Neural cell (in vitro differentiated cells): ENCODE measurements at regions not wholly inside any gene's neighbourhood (a gene's known extent, or its start where the extent isn't known, plus 50 kb on each side); places are given as distances from the start of the nearest gene placed in this dataset.

ENCODE experiments used
- H2AFZ ChIP-seq: fragments of 200-600, 300-800 bp; sonication (generic), shearing (Covaris generic); 2 replicates; pipeline ENCODE4 v1.6.0; 2014; ENCODE audit warnings: low read depth, mild to moderate bottlenecking, antibody characterized with exemption, low read length, moderate library complexity
- H3F3A ChIP-seq: fragments of 200-600 bp; shearing (Covaris generic); 2 replicates; pipeline ENCODE4 v1.6.1; 2016; ENCODE audit warnings: mild to moderate bottlenecking, moderate library complexity, mixed read lengths, antibody characterized with exemption, low read length; ENCODE audit not compliant: insufficient read depth, poor library complexity, severe bottlenecking
- H3K27ac ChIP-seq: fragments of 200-600, 300-800 bp; sonication (generic), shearing (Covaris generic); 2 replicates; pipeline ENCODE4 v1.5.1; 2014; ENCODE audit warnings: mild to moderate bottlenecking, low read length, moderate library complexity
- H3K27me3 ChIP-seq: fragments of 300-800, 200-600 bp; sonication (generic), shearing (Covaris generic); 2 replicates; pipeline ENCODE4 v1.6.0; 2014; ENCODE audit warnings: mild to moderate bottlenecking, low read depth, low read length, moderate library complexity; ENCODE audit not compliant: insufficient read depth
- H3K36me3 ChIP-seq: fragments of 300-800, 200-600 bp; sonication (generic), shearing (Covaris generic); 2 replicates; pipeline ENCODE4 v1.5.1; 2014; ENCODE audit warnings: mild to moderate bottlenecking, antibody characterized with exemption, low read length, moderate library complexity; ENCODE audit not compliant: insufficient read depth
- H3K4me2 ChIP-seq: fragments of 300-800, 200-600 bp; sonication (generic), shearing (Covaris generic); 2 replicates; pipeline ENCODE4 v1.6.0; 2014; ENCODE audit warnings: mild to moderate bottlenecking, low read length
- H3K4me3 ChIP-seq: fragments of 300-800, 200-600 bp; sonication (generic), shearing (Covaris generic); 2 replicates; pipeline ENCODE4 v1.5.1; 2014; ENCODE audit warnings: mild to moderate bottlenecking, low read length, moderate library complexity
- H3K79me2 ChIP-seq: fragments of 200-600 bp; shearing (Covaris generic); replicated peaks from 2 replicates; pipeline ENCODE4 v1.6.0; 2014; ENCODE audit warnings: mild to moderate bottlenecking, low read length, moderate library complexity; ENCODE audit not compliant: insufficient read depth
- H3K9ac ChIP-seq: fragments of 300-800, 200-600 bp; sonication (generic), shearing (Covaris generic); 2 replicates; pipeline ENCODE4 v1.6.1; 2016; ENCODE audit warnings: mild to moderate bottlenecking, low read length, mixed read lengths
- H3K9me2 ChIP-seq: fragments of 200-600 bp; shearing (Covaris generic); 2 replicates; pipeline ENCODE4 v1.6.1; 2016; ENCODE audit warnings: mild to moderate bottlenecking, low read length, mixed read lengths; ENCODE audit not compliant: insufficient read depth
- H3K9me3 ChIP-seq: fragments of 200-600, 300-800 bp; sonication (generic), shearing (Covaris generic); 2 replicates; pipeline ENCODE4 v1.6.1; 2016; ENCODE audit warnings: mild to moderate bottlenecking, mixed run types, low read length, moderate library complexity, mixed read lengths
- H4K20me1 ChIP-seq: fragments of 200-600 bp; shearing (Covaris generic); 2 replicates; pipeline ENCODE4 v1.6.1; 2016; ENCODE audit warnings: mild to moderate bottlenecking, mixed run types; ENCODE audit not compliant: insufficient read depth
- CTCF ChIP-seq: fragments of 450-650 bp; IDR thresholded peaks from 2 replicates; pipeline ENCODE4 v1.5.1; 2014; ENCODE audit warnings: antibody characterized with exemption, mild to moderate bottlenecking, moderate library complexity; ENCODE audit not compliant: poor library complexity, severe bottlenecking
- EP300 ChIP-seq: fragments of 450-650 bp; conservative IDR thresholded peaks from 2 replicates; pipeline ENCODE4 v1.6.1; 2014; ENCODE audit warnings: antibody characterized with exemption, mild to moderate bottlenecking, moderate library complexity; ENCODE audit not compliant: poor library complexity, severe bottlenecking
- EZH2 ChIP-seq: fragments of 200-600, 300-800 bp; shearing (Covaris generic), sonication (generic); IDR thresholded peaks from 2 replicates; pipeline ENCODE4 v1.6.1; 2014; ENCODE audit warnings: antibody characterized with exemption, low read length, borderline replicate concordance, mild to moderate bottlenecking; ENCODE audit not compliant: insufficient read depth, poor library complexity, severe bottlenecking
- MXI1 ChIP-seq: fragments of 450-650 bp; conservative IDR thresholded peaks from 2 replicates; pipeline ENCODE4 v1.6.1; 2014; ENCODE audit warnings: antibody characterized with exemption, mild to moderate bottlenecking; ENCODE audit not compliant: poor library complexity, severe bottlenecking
- POLR2AphosphoS5 ChIP-seq: IDR thresholded peaks from 2 replicates; pipeline ENCODE4 v1.6.1; 2012
- RAD21 ChIP-seq: fragments of 450-650 bp; conservative IDR thresholded peaks from 2 replicates; pipeline ENCODE4 v1.6.1; 2014; ENCODE audit warnings: antibody characterized with exemption, mild to moderate bottlenecking, moderate library complexity
- REST ChIP-seq: IDR thresholded peaks from 2 replicates; pipeline ENCODE4 v1.6.1; 2012; ENCODE audit warnings: borderline replicate concordance
- SMC3 ChIP-seq: fragments of 450-650 bp; conservative IDR thresholded peaks from 2 replicates; pipeline ENCODE4 v1.6.1; 2014; ENCODE audit warnings: antibody characterized with exemption, mild to moderate bottlenecking, moderate library complexity; ENCODE audit not compliant: poor library complexity
- TAF1 ChIP-seq: IDR thresholded peaks from 2 replicates; pipeline ENCODE4 v1.6.1; 2012; ENCODE audit warnings: low read depth

GRCh38 chr9:103615994-103616393 lies 478.1 kb upstream of the SMC2 start:
- Histone ChIP-seq H3K9me2 (no peaks in the 10 kb centered on the region), H3F3A (no peaks in the 10 kb centered on the region), H2AFZ (no peak overlapping the region), H3K79me2 (no peaks in the 10 kb centered on the region), H3K4me3 (no peak overlapping the region), H3K36me3 (no peaks in the 10 kb centered on the region), H3K4me2 (no peak overlapping the region), H3K27ac (no peak overlapping the region), H4K20me1 (no peaks in the 10 kb centered on the region), H3K27me3 (no peaks in the 10 kb centered on the region), H3K9me3 (no peaks in the 10 kb centered on the region), H3K9ac (no peak overlapping the region)
- TF ChIP-seq MXI1 = no peak
- no peak for TF ChIP-seq CTCF
- TF ChIP-seq TAF1 = no peak
- TF ChIP-seq EZH2 = no peak
- no peak for TF ChIP-seq SMC3
- TF ChIP-seq POLR2AphosphoS5 = no peak
- TF ChIP-seq RAD21 = no peak
- no peak for TF ChIP-seq EP300
- no peak for TF ChIP-seq REST

GRCh38 chr9:103617046-103617445 lies 477.1 kb upstream of the SMC2 start:
- Histone ChIP-seq H3K9me3 (no peaks in the 10 kb centered on the region), H3K4me2 (no peak overlapping the region), H2AFZ (no peak overlapping the region), H3K27me3 (no peaks in the 10 kb centered on the region), H3K36me3 (no peaks in the 10 kb centered on the region), H3K27ac (no peak overlapping the region), H3F3A (no peaks in the 10 kb centered on the region), H3K9ac (no peak overlapping the region), H3K79me2 (no peaks in the 10 kb centered on the region), H3K4me3 (no peak overlapping the region), H3K9me2 (no peaks in the 10 kb centered on the region), H4K20me1 (no peaks in the 10 kb centered on the region)
- TF ChIP-seq SMC3 (no peak), RAD21 (no peak), EZH2 (no peak), MXI1 (no peak), EP300 (no peak), TAF1 (no peak), POLR2AphosphoS5 (no peak), REST (no peak), CTCF (no peak)
